Transverse colon (tissue), 4 donors: ENCODE measurements at regions not wholly inside any gene's neighbourhood (a gene's known extent, or its start where the extent isn't known, plus 50 kb on each side); places are given as distances from the start of the nearest gene placed in this dataset.

Experiments
- DNase-seq: peaks from one replicate; pipeline ENCODE4 v3.0.0-alpha.2; 2019
- H3K27ac ChIP-seq, 4 donors: fragments of 200-600 bp; sonication (generic); 2 replicates each; pipeline ENCODE4 v1.5.1; 2016 to 2018; ENCODE audit warnings: inconsistent platforms in 4 of 4
- H3K27me3 ChIP-seq: fragments of 200-600 bp; sonication (generic); 2 replicates; pipeline ENCODE4 v1.5.1; 2017; ENCODE audit warnings: inconsistent platforms
- H3K36me3 ChIP-seq, 4 donors: fragments of 200-600 bp; sonication (generic); 2 replicates each; pipeline ENCODE4 v1.5.1; 2017 to 2019; ENCODE audit warnings: inconsistent platforms in 4 of 4
- H3K4me1 ChIP-seq, 4 donors: fragments of 200-600 bp; sonication (generic); 2 replicates each; pipeline ENCODE4 v1.5.1; 2017 to 2020; ENCODE audit warnings: inconsistent platforms in 4 of 4
- H3K4me3 ChIP-seq, 4 donors: fragments of 200-600 bp; sonication (generic); 1 replicate in 1 of 4; 2 replicates in 3 of 4; pipeline versions ENCODE4 v1.5.1 to v1.6.1; 2017 to 2019; ENCODE audit warnings: inconsistent platforms in 4 of 4
- H3K9me3 ChIP-seq, 2 donors: fragments of 200-600 bp; sonication (generic); 2 replicates each; pipeline ENCODE4 v1.5.1; 2017 to 2019; ENCODE audit warnings: inconsistent platforms in 2 of 2
- CTCF ChIP-seq, 5 experiments: fragments of 200-600 bp in 3 of 5; fragments of 450-650 bp in 2 of 5; sonication (generic) in 3 of 5; IDR thresholded peaks; 1 replicate in 2 of 5; 2 replicates in 3 of 5; pipeline ENCODE4 v1.5.1; 2016 to 2017; ENCODE audit warnings: antibody characterized with exemption in 5 of 5, inconsistent platforms in 3 of 5, mild to moderate bottlenecking in 2 of 5, moderate library complexity in 1 of 5
- EP300 ChIP-seq: sonication (generic); formaldehyde crosslinking; IDR thresholded peaks from one replicate; pipeline ENCODE4 v1.6.1; 2017; ENCODE audit warnings: antibody characterized with exemption, low read depth
- POLR2A ChIP-seq: fragments of 450-650 bp; IDR thresholded peaks from one replicate; pipeline ENCODE4 v1.6.1; 2016; ENCODE audit warnings: antibody characterized with exemption, mild to moderate bottlenecking, moderate library complexity
- POLR2AphosphoS5 ChIP-seq, 3 donors: sonication (generic); formaldehyde crosslinking; IDR thresholded peaks; one replicate each; pipeline ENCODE4 v1.6.1; 2016; ENCODE audit warnings: antibody characterized with exemption in 3 of 3
- WGBS, 2 donors: methylation state at CpG; one replicate each; pipeline ENCODE4 v1.1.5; 2018; ENCODE audit warnings: low coverage in 1 of 2; 5-methylcytosine and 5-hydroxymethylcytosine counted together
- in situ Hi-C, 4 donors: fragments of 200-750 bp; cut with MboI; loops; one replicate each; pipeline versions ENCODE4 v1.15.0 to v1.15.1; 2017; ENCODE audit warnings: low sequenced_read_pairs in 3 of 4, low pct_ligation_motif_present in 1 of 4, low pct_unique_long_range_greater_than_20kb in 1 of 4
- intact Hi-C: fragments of 100-400 bp; cut with DNase I; formaldehyde crosslinking; loops from one replicate; pipeline ENCODE4 v1.15.1; 2023; ENCODE audit warnings: low total_unique reads

DNA sequence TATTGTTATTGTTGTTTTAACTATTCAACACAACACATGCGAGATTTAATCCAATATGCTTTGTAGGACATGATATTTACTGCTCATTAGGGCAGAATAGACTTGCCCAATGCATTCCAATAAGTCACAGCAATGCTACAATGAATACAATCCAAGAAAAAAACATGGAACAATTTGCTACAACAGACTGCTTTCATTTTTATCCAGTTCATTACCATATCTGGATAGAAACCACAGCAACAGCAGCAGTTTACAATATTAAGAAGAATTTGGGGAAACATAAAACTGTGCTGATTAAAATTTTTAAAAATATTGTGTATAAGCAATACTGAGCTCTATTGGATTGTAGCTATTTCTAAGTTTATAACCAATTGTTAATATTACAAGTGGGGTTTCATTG lies 833.0 kb downstream of the DIAPH3 start:
- WGBS, 2 donors = 67 to 68% methylated on average over 1 of the region's 1 CpG
- intact Hi-C loops (no loop called here), in situ Hi-C loops (no loop called here)
- TF ChIP-seq POLR2A = no peak
- TF ChIP-seq POLR2AphosphoS5 (IDR thresholded peaks at IDR 0.05) = no peak
- no peak for TF ChIP-seq EP300
- TF ChIP-seq CTCF (IDR thresholded peaks at IDR 0.05) = no peak
- Histone ChIP-seq H3K9me3 (no peaks in the 10 kb centered on the region), H3K4me3 (no peak overlapping the region), H3K27ac (no peak overlapping the region), H3K27me3 (no peaks in the 10 kb centered on the region), H3K4me1 (no peaks in the 10 kb centered on the region), H3K36me3 (no peaks in the 10 kb centered on the region)
- no peak for DNase-seq

- no peaks in the 10 kb centered on the region for H3K27me3 ChIP-seq
- H3K36me3 ChIP-seq = no peaks in the 10 kb centered on the region
- H3K4me1 ChIP-seq = no peaks in the 10 kb centered on the region
- no peak overlapping the region for H3K4me3 ChIP-seq
- DNase-seq = no peak
- WGBS, 2 donors = 80 to 83% methylated on average over 3 of the region's 3 CpGs
- intact Hi-C loops (no loop called here), in situ Hi-C loops (no loop called here)
- no peak for TF ChIP-seq POLR2AphosphoS5 (IDR thresholded peaks at IDR 0.05)
- TF ChIP-seq EP300 = no peak
- no peak for TF ChIP-seq CTCF (IDR thresholded peaks at IDR 0.05)
- TF ChIP-seq POLR2A = no peak
- H3K27ac ChIP-seq = no peak overlapping the region
- no peaks in the 10 kb centered on the region for H3K9me3 ChIP-seq
Measured at GRCh38 chr13:59332966-59333365, 830.8 kb downstream of the DIAPH3 start.

GRCh38 chr13:59337070-59337469 lies 826.7 kb downstream of the DIAPH3 start:
- H3K9me3 ChIP-seq = no peaks in the 10 kb centered on the region
- intact Hi-C loops (no loop called here), in situ Hi-C loops (no loop called here)
- H3K27me3 ChIP-seq = no peaks in the 10 kb centered on the region
- H3K4me3 ChIP-seq = no peak overlapping the region
- no peaks in the 10 kb centered on the region for H3K4me1 ChIP-seq
- TF ChIP-seq EP300 (no peak), CTCF (IDR thresholded peaks at IDR 0.05) (no peak), POLR2AphosphoS5 (IDR thresholded peaks at IDR 0.05) (no peak)
- no peak overlapping the region for H3K27ac ChIP-seq
- DNase-seq = no peak
- WGBS, 2 donors = 53 to 63% methylated on average over 4 of the region's 4 CpGs
- no peaks in the 10 kb centered on the region for H3K36me3 ChIP-seq

DNA sequence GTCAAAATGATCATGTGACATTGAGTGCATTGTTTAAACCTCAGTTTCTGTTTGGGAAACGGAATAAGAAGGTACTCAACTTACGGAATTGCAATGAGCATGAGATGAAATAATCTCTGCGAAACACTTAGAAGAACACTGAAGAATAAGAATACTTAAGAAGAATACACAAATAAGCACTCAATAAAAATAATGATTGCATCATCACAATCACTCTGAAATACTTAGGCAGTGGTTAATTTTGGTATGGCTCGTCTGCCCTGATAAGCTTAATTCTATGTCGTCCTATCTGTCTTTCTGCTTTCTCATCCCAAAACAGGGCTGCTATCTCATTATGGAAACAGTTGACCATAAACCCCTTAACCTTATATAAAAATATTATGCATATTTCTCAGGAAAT lies 823.6 kb downstream of the DIAPH3 start:
- Histone ChIP-seq H3K27me3 (no peaks in the 10 kb centered on the region), H3K36me3 (no peaks in the 10 kb centered on the region), H3K27ac (no peak overlapping the region), H3K4me1 (no peaks in the 10 kb centered on the region), H3K9me3 (no peaks in the 10 kb centered on the region), H3K4me3 (no peak overlapping the region)
- intact Hi-C loops (no loop called here), in situ Hi-C loops (no loop called here)
- 89% methylated on average over 5 of the region's 5 CpGs for WGBS, 2 donors
- TF ChIP-seq EP300 (no peak), POLR2AphosphoS5 (IDR thresholded peaks at IDR 0.05) (no peak), CTCF (IDR thresholded peaks at IDR 0.05) (no peak), POLR2A (no peak)
- no peak for DNase-seq
